GM19240 (cell line): ENCODE measurements at regions not wholly inside any gene's neighbourhood (a gene's known extent, or its start where the extent isn't known, plus 50 kb on each side); places are given as distances from the start of the nearest gene placed in this dataset.
"Not testable (repeated sequence)": the region's sequence is repeated elsewhere in the genome, so short reads cannot be mapped to it uniquely, and the experiment has no call there.

Experiments used
- DNase-seq: peaks from one replicate; pipeline ENCODE4 v3.0.0; 2011; ENCODE audit warnings: low spot score; ENCODE audit not compliant: insufficient read length

DNA sequence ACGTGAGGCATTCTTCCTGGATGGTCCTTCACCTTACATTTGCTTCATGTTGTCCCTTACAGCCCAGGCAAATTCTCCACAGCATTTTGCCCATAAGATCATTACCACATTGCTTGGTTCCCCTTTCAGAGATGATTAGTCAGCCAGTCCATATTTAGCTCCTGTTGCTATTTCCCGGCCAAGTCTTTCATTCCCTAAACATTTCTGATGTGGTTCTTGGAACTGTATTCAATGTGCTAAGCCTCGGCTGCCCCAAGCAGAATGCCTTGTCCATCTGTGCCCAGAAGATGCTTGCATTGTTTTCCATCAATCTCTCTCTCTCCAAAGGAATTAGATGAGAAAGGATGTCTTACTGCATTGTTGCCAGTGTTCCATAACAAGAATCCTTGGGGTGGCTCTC, 420.9 kb upstream of the CAMK1G start:
- no peak for DNase-seq

- DNase-seq, result no peak
Observed at GRCh38 chr1:209168204-209168603, 415.3 kb upstream of the CAMK1G start.

DNA sequence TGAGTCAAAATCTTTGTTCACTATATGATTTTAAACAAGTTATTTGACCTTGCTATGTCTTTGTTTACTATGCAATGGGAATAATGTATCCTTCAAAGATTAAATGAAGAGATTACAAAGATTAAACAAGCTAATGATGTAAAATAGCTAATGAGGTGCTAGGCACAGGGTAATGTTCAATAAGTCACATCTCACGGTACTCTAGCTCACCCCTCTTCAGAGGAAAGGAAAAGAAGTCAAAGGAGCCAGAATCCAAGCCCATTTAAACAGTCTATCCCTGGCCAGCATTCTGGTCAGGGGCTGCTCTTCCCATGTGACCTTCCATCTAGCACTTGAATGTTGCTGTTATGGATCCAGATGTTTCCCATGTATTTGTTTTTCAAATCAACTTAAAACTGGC, 412.4 kb upstream of the CAMK1G start:
- no peak for DNase-seq

GRCh38 chr1:209172286-209172685, 411.2 kb upstream of the CAMK1G start:
- no peak for DNase-seq

- not testable (repeated sequence) for DNase-seq
Observed at GRCh38 chr1:209172792-209173542, 410.5 kb upstream of the CAMK1G start.

DNA sequence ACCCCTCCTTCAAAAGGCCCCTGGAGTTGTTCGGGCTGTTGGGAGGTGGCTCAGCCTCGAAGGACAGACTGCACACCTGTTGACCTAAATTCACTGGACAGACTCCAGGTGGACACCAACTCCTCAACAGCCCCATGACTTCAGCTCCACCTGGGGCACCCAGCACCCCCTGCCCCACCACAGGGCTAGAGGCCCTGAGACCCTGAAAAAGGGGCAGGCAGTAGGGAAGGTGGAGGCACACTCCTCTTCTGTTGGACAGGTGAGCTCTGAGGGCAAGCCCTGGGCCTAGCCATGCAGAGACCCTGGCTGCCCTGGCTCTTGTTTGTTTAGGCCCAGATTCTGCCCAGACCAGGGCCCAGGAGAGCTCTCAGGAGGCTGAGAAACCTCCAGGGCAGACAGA, 409.7 kb upstream of the CAMK1G start:
- DNase-seq, result not testable (repeated sequence)

- no peak for DNase-seq
Observed at GRCh38 chr1:209176866-209177430, 406.6 kb upstream of the CAMK1G start.

DNA sequence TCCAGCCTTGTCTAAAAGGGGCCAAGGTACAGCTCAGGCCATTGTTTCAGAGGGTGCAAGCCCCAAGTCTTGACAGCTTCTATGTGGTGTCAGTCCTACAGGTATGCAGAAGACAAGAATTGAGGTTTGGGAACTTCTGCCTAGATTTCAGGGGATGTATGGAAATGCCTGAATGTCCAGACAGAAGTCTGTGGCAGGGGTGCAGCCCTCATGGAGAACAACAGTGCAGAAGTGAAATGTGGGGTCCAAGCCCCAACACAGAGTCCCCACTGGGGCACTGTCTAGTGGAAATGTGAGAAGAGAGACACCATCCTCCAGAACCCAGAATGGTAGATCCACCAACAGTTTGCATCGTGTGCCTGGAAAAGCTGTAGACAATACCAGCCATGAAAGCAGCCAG, 400.3 kb upstream of the CAMK1G start:
- DNase-seq, result no peak

DNA sequence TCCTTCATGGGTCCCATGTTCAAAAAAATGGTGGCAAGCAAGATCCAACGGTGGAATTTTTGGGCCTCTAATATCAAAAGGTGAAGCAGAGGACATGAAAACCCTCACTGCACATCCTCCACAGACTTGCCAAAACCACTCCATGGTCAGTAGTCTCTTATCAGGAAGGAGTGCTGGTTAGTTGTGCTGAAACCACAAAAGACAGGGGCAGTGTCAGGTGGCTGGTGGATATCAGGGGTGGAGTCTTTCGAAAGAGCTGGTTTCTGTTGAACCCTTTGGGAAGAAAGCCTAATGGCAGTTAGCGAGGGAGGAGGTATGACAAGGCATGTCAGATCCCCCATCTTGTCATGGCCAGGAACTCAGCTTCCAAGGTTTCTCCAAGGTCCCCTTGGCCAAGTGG, 395.9 kb upstream of the CAMK1G start:
- DNase-seq, result no peak

GRCh38 chr1:209190591-209191261, 392.8 kb upstream of the CAMK1G start:
- peak; percentile 36 for DNase-seq

GRCh38 chr1:209191262-209191634, 392.3 kb upstream of the CAMK1G start:
- no peak for DNase-seq

DNA sequence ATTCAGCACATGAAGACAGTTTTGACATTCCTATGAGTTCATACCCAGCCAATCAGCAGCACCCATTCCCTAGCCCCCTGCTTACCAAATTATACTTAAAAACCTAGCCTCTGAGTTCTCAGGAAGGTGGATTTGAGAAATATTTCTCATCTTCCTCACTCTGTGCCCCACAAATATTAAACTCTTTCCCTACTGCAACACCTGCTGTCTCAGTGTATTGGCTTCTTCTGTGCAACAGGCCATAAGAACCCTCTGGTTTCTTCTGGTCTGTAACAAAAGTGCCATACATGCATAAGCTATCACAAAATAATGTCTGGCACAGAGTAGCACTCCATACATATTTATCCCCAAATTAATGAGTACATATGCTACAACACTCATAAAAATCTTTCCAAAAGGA, 387.4 kb upstream of the CAMK1G start:
- no peak for DNase-seq

- DNase-seq, result no peak
Observed at GRCh38 chr1:209198961-209199750, 384.4 kb upstream of the CAMK1G start.

GRCh38 chr1:209199822-209200221, 383.7 kb upstream of the CAMK1G start:
- no peak for DNase-seq

DNA sequence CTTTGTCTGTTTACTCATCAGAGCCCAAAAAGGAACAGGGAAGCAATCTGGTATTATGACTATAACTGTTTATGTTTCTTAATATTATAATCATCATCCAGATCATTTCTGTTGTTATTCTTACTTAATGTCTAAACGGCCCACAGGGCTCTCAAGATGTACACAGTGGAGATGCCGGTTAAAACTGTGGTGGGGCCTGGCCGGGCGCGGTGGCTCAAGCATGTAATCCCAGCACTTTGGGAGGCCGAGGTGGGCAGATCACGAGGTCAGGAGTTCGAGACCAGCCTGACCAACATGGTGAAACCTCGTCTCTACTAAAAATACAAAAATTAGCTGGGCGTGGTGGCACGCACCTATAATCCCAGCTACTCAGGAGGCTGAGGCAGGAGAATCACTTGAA, 381.2 kb upstream of the CAMK1G start:
- not testable (repeated sequence) for DNase-seq

DNA sequence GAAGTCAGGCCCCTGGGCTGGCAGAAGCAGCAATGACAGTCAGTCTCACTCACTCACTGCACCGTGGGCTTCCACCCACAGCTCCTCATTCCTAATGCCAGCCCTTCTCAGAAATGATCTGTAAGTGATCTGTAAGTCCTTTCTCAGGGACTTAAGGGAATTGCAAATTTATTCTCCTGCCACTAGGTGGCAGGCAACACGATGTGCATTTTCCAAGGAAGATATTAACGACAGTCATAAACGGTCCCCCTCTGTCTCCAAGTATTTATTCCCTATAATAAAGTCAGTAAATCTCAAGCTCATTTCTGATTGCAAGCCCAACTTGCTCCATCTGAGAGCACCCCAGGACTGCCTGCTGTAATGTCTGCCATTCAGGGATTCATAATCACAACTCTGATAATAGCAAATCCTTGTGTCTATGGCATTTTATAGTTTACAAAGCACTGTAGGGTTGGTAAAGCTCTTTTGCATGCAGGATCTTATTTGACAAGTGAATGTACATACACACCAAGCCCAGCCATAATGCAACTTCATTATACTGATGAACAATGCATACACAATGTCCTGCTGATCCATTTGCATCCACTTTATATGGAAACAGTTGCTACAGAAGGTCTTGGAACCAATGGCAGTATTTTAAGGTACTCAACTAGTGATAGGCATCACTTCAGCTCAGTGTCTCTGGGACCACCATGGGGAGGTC, 380.5 kb upstream of the CAMK1G start:
- DNase-seq, result no peak

DNA sequence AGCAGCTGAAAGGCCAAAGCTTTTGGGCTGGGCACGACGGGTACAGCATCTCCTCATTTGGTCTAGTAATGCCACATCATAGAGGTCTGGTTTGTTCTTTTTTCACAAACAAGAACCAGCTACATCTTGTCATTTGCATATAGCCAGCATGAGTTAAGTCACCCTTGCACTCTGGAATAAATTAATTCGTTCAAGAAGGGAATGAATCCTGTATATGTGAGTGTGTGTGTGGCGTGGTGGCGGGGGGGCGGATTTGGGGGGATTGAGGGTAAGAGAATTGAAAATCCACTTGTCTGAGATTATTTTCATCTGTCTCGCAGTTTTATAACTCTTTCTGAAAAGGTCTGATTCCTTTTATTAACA, 380.0 kb upstream of the CAMK1G start:
- DNase-seq, result no peak

GRCh38 chr1:209205039-209205438, 378.5 kb upstream of the CAMK1G start:
- no peak for DNase-seq

- DNase-seq, result no peak
Observed at GRCh38 chr1:209207126-209207700, 376.3 kb upstream of the CAMK1G start.

DNA sequence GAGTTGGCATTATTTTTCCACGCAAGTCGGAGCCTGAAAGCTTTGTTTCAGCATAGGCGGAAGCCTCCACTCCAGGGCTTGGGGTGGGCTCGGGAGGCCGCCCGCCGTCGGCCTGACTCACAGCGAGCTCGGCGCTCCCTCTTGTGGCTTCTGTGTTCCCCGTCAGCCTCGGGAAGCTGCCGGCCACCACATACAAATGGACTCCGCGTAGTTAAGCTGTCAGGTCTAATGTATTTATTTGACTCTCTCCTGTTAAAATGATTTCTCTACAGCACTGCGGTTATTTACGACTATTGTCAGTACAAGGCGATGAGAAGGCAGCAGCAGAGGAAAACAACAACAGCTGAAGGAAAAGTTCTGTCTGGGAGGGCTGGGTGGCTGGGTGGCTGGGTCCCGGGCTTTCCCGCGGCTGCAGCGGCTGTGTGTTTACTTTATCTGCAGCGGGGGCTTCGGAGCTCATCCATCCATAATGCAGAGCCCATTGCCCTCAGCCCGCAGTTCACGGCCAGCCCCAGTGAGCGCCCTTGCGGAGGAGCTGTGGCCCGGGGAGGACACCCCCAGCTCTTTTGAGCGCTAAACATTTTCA, 375.7 kb upstream of the CAMK1G start:
- peak; percentile 29 for DNase-seq

DNA sequence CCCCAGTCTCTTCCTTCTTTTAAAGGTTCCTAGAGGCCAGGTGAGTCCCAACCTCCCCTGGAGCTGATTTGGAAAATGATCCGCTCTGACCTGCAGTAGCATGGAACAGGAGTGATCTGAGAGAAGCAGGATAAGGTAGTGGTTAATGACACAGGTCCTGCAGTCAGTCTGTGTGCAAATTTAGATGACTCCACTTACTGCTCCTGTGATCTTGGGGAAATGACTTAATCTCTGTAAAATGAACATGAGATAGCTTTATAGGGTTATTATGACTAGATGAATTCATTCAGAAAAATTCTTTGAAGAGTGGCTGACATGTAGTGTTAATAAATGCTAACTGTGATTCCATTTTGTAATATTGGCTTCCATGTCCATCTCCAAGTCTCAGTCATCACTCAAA, 374.9 kb upstream of the CAMK1G start:
- no peak for DNase-seq
